Stimulated activated CD4-positive, alpha-beta T cell treated with anti-CD3 and anti-CD28 coated beads, TNF-alpha, amount 100 ng/mL, for 24 hours (primary cell): ENCODE measurements at regions not wholly inside any gene's neighbourhood (a gene's known extent, or its start where the extent isn't known, plus 50 kb on each side); places are given as distances from the start of the nearest gene placed in this dataset.

ENCODE experiments used
- DNase-seq, 3 experiments: peaks; one replicate each; pipeline ENCODE4 v3.0.0-alpha.2; 2020; ENCODE audit warnings: low read depth in 3 of 3

GRCh38 chr13:40334616-40335015 is 331.8 kb downstream of the FOXO1 start:
- no peak for DNase-seq

GRCh38 chr13:40336228-40337221 is 329.9 kb downstream of the FOXO1 start:
- no peak for DNase-seq

GRCh38 chr13:40337651-40338050 is 328.8 kb downstream of the FOXO1 start:
- DNase-seq = no peak

- no peak for DNase-seq
Observed at GRCh38 chr13:40338217-40338616, 328.2 kb downstream of the FOXO1 start.

GRCh38 chr13:40340368-40341095 is 325.9 kb downstream of the FOXO1 start:
- no peak for DNase-seq

GRCh38 chr13:40341096-40341471 is 325.4 kb downstream of the FOXO1 start:
- no peak for DNase-seq

GRCh38 chr13:40341501-40341900 is 324.9 kb downstream of the FOXO1 start:
- no peak for DNase-seq

GRCh38 chr13:40342461-40342860 is 324.0 kb downstream of the FOXO1 start:
- no peak for DNase-seq

- DNase-seq = no peak
Observed at GRCh38 chr13:40342901-40343300, 323.5 kb downstream of the FOXO1 start.

GRCh38 chr13:40343550-40344269 is 322.7 kb downstream of the FOXO1 start:
- no peak for DNase-seq

- no peak for DNase-seq
Observed at GRCh38 chr13:40344270-40345148, 321.9 kb downstream of the FOXO1 start.

- no peak for DNase-seq
Observed at GRCh38 chr13:40345149-40345514, 321.3 kb downstream of the FOXO1 start.

GRCh38 chr13:40345654-40346372 is 320.6 kb downstream of the FOXO1 start:
- DNase-seq = no peak

GRCh38 chr13:40346592-40346991 is 319.8 kb downstream of the FOXO1 start:
- no peak for DNase-seq

GRCh38 chr13:40348096-40348679 is 318.3 kb downstream of the FOXO1 start:
- no peak for DNase-seq

- no peak for DNase-seq
Observed at GRCh38 chr13:40350283-40350992, 316.0 kb downstream of the FOXO1 start.

- DNase-seq = no peak
Observed at GRCh38 chr13:40351537-40352379, 314.7 kb downstream of the FOXO1 start.

- no peak for DNase-seq
Observed at GRCh38 chr13:40352380-40352778, 314.1 kb downstream of the FOXO1 start.
